Pancreas (tissue), 10 donors: ENCODE measurements at regions not wholly inside any gene's neighbourhood (a gene's known extent, or its start where the extent isn't known, plus 50 kb on each side); places are given as distances from the start of the nearest gene placed in this dataset.

Experiments
- ATAC-seq, 4 donors: fragments of 200-7000 bp; cut with Tn5 transposase; one replicate each; pipeline versions ENCODE4 v1.8.0 to v1.9.1; 2020; ENCODE audit warnings: mild to moderate bottlenecking in 4 of 4, moderate library complexity in 4 of 4
- DNase-seq, 6 donors: peaks; one replicate each; pipeline ENCODE4 v3.0.0-alpha.2; 2020
- FAIRE-seq: peaks from 2 replicates; lab custom pipeline; 2012; peaks lifted over from hg19 to GRCh38; lab: Jason Lieb, UNC
- H3K27ac ChIP-seq, 4 donors: fragments of 200-600 bp; sonication (generic); 1 replicate in 3 of 4; 2 replicates in 1 of 4; pipeline versions ENCODE4 v1.5.0 to v1.8.0; 2020
- H3K27me3 ChIP-seq, 4 donors: fragments of 200-600 bp; one replicate each; pipeline ENCODE4 v1.8.0; 2021
- H3K36me3 ChIP-seq, 3 donors: fragments of 200-600 bp; sonication (generic) in 1 of 3; one replicate each; pipeline versions ENCODE4 v1.5.0 to v1.8.0; 2020 to 2021
- H3K4me1 ChIP-seq, 3 donors: fragments of 200-600 bp; one replicate each; pipeline ENCODE4 v1.8.0; 2021
- H3K4me3 ChIP-seq, 4 donors: fragments of 200-600 bp; sonication (generic) in 2 of 4; one replicate each; pipeline versions ENCODE4 v1.5.0 to v1.8.0; 2020 to 2021
- H3K9me3 ChIP-seq, 4 donors: fragments of 200-600 bp; one replicate each; pipeline ENCODE4 v1.8.0; 2021
- WGBS, 2 donors: extraction: QIAGEN DNeasy Blood & Tissue Kit; methylation state at CpG; one replicate each; pipeline ENCODE4 v1.1.7; 2013; 5-methylcytosine and 5-hydroxymethylcytosine counted together
- intact Hi-C, 3 donors: fragments of 100-400 bp; cut with DNase I; formaldehyde crosslinking; loops; one replicate each; pipeline versions ENCODE4 v1.11.1 to v1.14.2; 2022
- TF ChIP-seq, protein P1 (sequence below), 4 donors: fragments of 200-600 bp; sonication (generic) in 3 of 4; IDR thresholded peaks; one replicate each; pipeline versions ENCODE4 v1.5.0 to v1.8.0; 2021; ENCODE audit warnings: antibody characterized with exemption in 4 of 4
- donor health status: healthy with polysubstance abuse.
- donor health status: DM: no; HTN: no; CAD: no; lungs with moderate emphysema.
- donor health status: DM: no; HTN: no; CAD: no.
- donor health status: control.
- donor health status: control.
- donor health status: Bipolar disorder and iron deficiency.
- donor health status: DM: yes; HTN: yes; CAD: no.
- donor health status: DM: no; HTN: no; CAD: no.
- donor health status: DM: no; HTN: no; CAD: no.
- donor health status: DM: yes; HTN: yes; CAD: no.

DNA sequence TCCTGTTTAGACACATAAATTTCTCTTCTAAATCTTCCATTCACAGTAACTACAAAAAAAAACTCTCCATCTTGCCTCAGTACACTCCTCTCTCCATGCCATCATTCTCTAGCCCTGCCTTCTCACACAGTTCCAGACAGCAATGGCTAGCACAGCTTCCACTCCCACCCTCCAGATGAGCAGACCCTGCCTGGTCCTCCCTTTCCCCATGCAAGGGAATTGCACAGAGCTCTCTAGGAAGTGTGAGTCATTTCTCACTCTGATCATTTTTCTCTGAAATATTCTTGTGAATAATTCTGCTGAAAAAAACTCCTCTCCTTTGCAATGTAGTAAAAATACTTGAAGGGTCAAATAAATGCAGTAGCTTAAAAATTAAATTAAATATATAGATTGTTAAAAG is 170.6 kb downstream of the BMP4 start:
- no peak for ATAC-seq
- Histone ChIP-seq H3K9me3 (no peaks in the 10 kb centered on the region), H3K4me1 (no peaks in the 10 kb centered on the region), H3K27me3 (no peaks in the 10 kb centered on the region), H3K4me3 (no peak overlapping the region), H3K27ac (no peak overlapping the region), H3K36me3 (no peaks in the 10 kb centered on the region)
- no peak for FAIRE-seq
- intact Hi-C loops, result no loop called here
- TF ChIP-seq, protein P1, sequence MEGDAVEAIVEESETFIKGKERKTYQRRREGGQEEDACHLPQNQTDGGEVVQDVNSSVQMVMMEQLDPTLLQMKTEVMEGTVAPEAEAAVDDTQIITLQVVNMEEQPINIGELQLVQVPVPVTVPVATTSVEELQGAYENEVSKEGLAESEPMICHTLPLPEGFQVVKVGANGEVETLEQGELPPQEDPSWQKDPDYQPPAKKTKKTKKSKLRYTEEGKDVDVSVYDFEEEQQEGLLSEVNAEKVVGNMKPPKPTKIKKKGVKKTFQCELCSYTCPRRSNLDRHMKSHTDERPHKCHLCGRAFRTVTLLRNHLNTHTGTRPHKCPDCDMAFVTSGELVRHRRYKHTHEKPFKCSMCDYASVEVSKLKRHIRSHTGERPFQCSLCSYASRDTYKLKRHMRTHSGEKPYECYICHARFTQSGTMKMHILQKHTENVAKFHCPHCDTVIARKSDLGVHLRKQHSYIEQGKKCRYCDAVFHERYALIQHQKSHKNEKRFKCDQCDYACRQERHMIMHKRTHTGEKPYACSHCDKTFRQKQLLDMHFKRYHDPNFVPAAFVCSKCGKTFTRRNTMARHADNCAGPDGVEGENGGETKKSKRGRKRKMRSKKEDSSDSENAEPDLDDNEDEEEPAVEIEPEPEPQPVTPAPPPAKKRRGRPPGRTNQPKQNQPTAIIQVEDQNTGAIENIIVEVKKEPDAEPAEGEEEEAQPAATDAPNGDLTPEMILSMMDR (IDR thresholded peaks at IDR 0.05), result no peak
- DNase-seq, result no peak

DNA sequence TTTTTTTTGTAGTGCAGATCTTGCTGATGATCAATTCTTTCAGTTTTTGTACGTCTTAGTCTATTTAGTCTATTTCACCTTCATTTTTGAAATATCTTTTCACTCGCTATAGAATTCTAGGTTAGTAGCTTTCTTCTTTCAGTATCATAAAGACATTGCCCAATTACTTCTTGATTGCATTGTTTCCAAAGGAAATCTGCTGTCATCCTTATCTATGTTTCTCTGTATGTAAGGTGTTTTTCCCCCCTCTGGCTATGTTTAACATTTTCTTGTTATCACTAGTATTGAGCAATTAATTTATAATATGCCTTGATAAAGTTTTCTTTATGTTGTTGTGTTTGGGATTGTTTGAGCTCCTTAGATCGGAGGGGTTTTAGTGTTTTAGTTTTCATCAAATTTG is 171.9 kb downstream of the BMP4 start:
- 72 to 81% methylated on average over 3 of the region's 3 CpGs for WGBS, 2 donors
- H3K36me3 ChIP-seq, result no peaks in the 10 kb centered on the region
- ATAC-seq (no peak), FAIRE-seq (no peak), DNase-seq (no peak)
- H3K4me3 ChIP-seq, result no peak overlapping the region
- intact Hi-C loops, result no loop called here
- H3K4me1 ChIP-seq, result no peaks in the 10 kb centered on the region
- H3K27ac ChIP-seq, result no peak overlapping the region
- TF ChIP-seq, protein P1 (IDR thresholded peaks at IDR 0.05), result no peak
- no peaks in the 10 kb centered on the region for H3K9me3 ChIP-seq
- H3K27me3 ChIP-seq, result no peaks in the 10 kb centered on the region

DNA sequence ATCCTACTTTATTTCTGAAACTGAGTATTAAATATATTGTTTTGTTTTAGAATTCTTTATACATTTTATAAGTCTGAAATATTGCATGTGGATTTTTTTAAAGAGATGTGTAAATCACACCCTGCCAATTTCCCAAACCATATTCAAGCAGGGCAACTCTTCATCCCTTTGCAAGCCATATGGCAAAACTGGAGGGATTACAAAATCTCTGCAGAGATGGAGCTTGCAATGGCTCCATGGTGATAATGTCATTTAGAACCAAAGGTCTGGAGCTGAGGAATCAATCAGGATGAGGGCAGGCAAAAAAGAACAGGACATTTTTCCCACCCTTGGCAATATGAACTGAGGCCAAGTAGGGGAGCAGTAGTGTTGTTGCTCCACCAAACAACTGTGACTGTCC is 173.4 kb downstream of the BMP4 start:
- DNase-seq (no peak), ATAC-seq (no peak), FAIRE-seq (no peak)
- intact Hi-C loops, result no loop called here
- Histone ChIP-seq H3K4me3 (no peak overlapping the region), H3K36me3 (no peaks in the 10 kb centered on the region), H3K27ac (no peak overlapping the region), H3K4me1 (no peaks in the 10 kb centered on the region), H3K9me3 (no peaks in the 10 kb centered on the region), H3K27me3 (no peaks in the 10 kb centered on the region)
- TF ChIP-seq, protein P1 (IDR thresholded peaks at IDR 0.05), result no peak

DNA sequence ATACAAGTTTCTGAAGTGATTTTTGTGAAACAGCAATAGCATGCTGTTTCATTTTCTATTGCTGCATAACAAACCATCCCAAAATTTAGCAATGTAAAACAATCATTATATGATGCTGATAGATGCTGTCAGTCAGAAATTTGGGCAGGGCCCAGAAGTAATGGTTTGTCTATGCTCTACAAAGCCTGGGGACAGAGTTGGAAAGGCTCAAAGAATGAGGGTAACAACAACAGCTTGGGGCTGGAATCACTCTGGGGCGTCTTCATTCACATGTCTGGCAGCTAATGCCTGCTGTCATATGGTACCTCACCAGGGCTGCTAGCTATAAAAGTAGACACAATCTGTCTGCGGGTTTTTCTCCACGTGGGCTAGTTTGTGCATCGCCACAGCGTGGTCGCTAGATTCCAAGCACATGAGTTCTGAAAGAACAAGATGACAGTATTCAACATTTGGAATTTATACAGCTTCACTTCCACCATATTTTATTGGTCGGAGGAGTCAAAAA is 176.5 kb downstream of the BMP4 start:
- 81 to 90% methylated on average over 7 of the region's 7 CpGs for WGBS, 2 donors
- DNase-seq (no peak), ATAC-seq (no peak), FAIRE-seq (no peak)
- intact Hi-C loops, result no loop called here
- Histone ChIP-seq H3K27ac (no peak overlapping the region), H3K4me3 (no peak overlapping the region), H3K27me3 (no peaks in the 10 kb centered on the region), H3K4me1 (no peaks in the 10 kb centered on the region), H3K9me3 (no peaks in the 10 kb centered on the region), H3K36me3 (no peaks in the 10 kb centered on the region)
- TF ChIP-seq, protein P1 (IDR thresholded peaks at IDR 0.05), result no peak

DNA sequence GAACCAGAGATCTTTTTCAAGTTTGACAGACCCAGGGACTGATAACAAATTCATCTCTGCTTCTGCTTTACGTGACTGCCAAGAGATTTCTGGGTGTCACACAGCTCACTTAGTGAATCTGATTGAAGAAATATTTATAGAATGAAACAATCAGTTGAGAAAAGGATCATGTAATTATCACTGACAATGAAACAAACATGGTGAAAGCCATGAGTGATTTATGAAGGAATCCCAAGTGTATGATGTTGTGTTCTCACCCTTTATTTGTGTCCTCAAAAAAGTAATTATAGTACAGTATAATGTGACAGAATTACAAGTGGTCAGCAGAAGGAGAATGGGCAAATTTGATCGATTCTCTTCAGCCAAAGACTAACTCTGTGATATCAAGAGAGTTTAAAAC is 177.3 kb downstream of the BMP4 start:
- H3K9me3 ChIP-seq, result no peaks in the 10 kb centered on the region
- no peaks in the 10 kb centered on the region for H3K27me3 ChIP-seq
- no peaks in the 10 kb centered on the region for H3K4me1 ChIP-seq
- no peak overlapping the region for H3K4me3 ChIP-seq
- FAIRE-seq, result no peak
- DNase-seq, result no peak
- no peaks in the 10 kb centered on the region for H3K36me3 ChIP-seq
- TF ChIP-seq, protein P1 (IDR thresholded peaks at IDR 0.05), result no peak
- no peak overlapping the region for H3K27ac ChIP-seq
- 29 to 31% methylated on average over 2 of the region's 2 CpGs for WGBS, 2 donors
- intact Hi-C loops, result no loop called here
- no peak for ATAC-seq
